ENCODE measurements at regions not wholly inside any gene's neighbourhood (a gene's known extent, or its start where the extent isn't known, plus 50 kb on each side); places are given as distances from the start of the nearest gene placed in this dataset.

GRCh38 chr11:57120192-57120965, 61.4 kb upstream of the LRRC55 start:
- Histone ChIP-seq H3K4me1 (no peaks in the 10 kb centered on the region), H3K27me3 (peaks cover 4% of the 10 kb centered on the region), H3K36me3 (no peaks in the 10 kb centered on the region), H3K4me3 (no peak overlapping the region), H3K27ac (no peak overlapping the region), H3K9me3 (no peaks in the 10 kb centered on the region)
- no peak for TF ChIP-seq CTCF (IDR thresholded peaks at IDR 0.05)
- no peak for TF ChIP-seq EP300 (IDR thresholded peaks at IDR 0.05)
- TF ChIP-seq POLR2A (IDR thresholded peaks at IDR 0.05) = no peak
- TF ChIP-seq POLR2AphosphoS5 (IDR thresholded peaks at IDR 0.05) = no peak
- WGBS = 94% methylated on average over 3 of the region's 3 CpGs
- DNase-seq (ENCODE audit: low spot score in 2 of 2) = no peak

DNA sequence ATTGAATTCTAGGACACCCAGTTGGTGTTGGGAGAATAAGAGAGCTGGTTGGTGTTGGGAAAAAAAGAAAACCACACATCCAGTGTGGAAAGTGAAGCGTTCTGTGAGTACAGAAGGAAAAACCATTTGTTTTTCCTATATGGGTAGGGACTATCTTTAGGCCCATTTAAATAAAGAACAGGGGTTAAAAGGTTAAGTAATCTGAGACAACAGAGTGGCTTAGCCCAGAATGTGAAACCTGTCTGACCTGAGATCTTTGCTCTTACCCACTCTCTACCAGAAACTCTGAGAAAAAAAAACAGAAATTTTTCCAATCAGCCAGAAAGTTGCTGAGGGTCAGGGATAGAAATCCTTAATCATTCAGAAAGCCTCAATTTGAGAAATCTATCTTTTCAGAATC, 59.8 kb upstream of the LRRC55 start:
- Histone ChIP-seq H3K27me3 (peaks cover 4% of the 10 kb centered on the region), H3K9me3 (no peaks in the 10 kb centered on the region), H3K4me3 (no peak overlapping the region), H3K27ac (no peak overlapping the region), H3K4me1 (no peaks in the 10 kb centered on the region), H3K36me3 (no peaks in the 10 kb centered on the region)
- WGBS = 79% methylated on average over 1 of the region's 1 CpG
- no peak for TF ChIP-seq EP300 (IDR thresholded peaks at IDR 0.05)
- no peak for TF ChIP-seq CTCF (IDR thresholded peaks at IDR 0.05)
- no peak for TF ChIP-seq POLR2A (IDR thresholded peaks at IDR 0.05)
- no peak for DNase-seq (ENCODE audit: low spot score in 2 of 2)

- no peaks in the 10 kb centered on the region for H3K9me3 ChIP-seq
- no peak for DNase-seq (ENCODE audit: low spot score in 2 of 2)
- no peaks in the 10 kb centered on the region for H3K36me3 ChIP-seq
- H3K4me1 ChIP-seq = no peaks in the 10 kb centered on the region
- no peak overlapping the region for H3K4me3 ChIP-seq
- H3K27ac ChIP-seq = no peak overlapping the region
- 57% methylated on average over 9 of the region's 9 CpGs for WGBS
- peaks cover 13% of the 10 kb centered on the region for H3K27me3 ChIP-seq
- TF ChIP-seq EP300 (IDR thresholded peaks at IDR 0.05) (no peak), POLR2A (IDR thresholded peaks at IDR 0.05) (no peak), CTCF (IDR thresholded peaks at IDR 0.05) (no peak), POLR2AphosphoS5 (IDR thresholded peaks at IDR 0.05) (no peak)
Measured at GRCh38 chr11:57123590-57123989, 58.2 kb upstream of the LRRC55 start.

GRCh38 chr11:57124505-57124904, 57.2 kb upstream of the LRRC55 start:
- no peaks in the 10 kb centered on the region for H3K4me1 ChIP-seq
- peaks cover 13% of the 10 kb centered on the region for H3K27me3 ChIP-seq
- WGBS = 81% methylated on average over 7 of the region's 7 CpGs
- no peak for DNase-seq (ENCODE audit: low spot score in 2 of 2)
- no peak overlapping the region for H3K4me3 ChIP-seq
- H3K36me3 ChIP-seq = no peaks in the 10 kb centered on the region
- H3K9me3 ChIP-seq = no peaks in the 10 kb centered on the region
- TF ChIP-seq EP300 (IDR thresholded peaks at IDR 0.05) (no peak), CTCF (IDR thresholded peaks at IDR 0.05) (no peak), POLR2A (IDR thresholded peaks at IDR 0.05) (no peak), POLR2AphosphoS5 (IDR thresholded peaks at IDR 0.05) (no peak)
- no peak overlapping the region for H3K27ac ChIP-seq

DNA sequence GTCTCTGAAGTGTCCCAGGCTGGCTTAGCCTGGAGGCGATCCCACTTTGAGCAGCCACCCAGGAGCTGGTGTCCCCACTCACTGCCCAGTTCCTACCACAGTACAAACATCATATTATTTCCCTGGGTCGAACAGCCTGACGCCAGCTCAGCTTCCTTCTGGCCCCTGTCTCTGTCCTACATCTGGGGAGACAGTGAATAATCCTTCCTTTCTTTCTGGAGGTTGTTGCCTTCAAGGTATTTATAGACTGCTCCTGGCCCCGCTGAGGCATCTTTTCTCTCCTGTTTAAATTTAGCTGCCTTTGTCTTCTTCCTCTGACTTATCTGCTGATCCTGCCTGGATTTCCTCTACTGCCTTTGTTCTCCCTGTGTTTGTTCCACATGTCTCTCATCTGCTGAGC, 56.8 kb upstream of the LRRC55 start:
- WGBS = 59% methylated on average over 4 of the region's 4 CpGs

More for the DNA sequence above, 56.8 kb upstream of the LRRC55 start:
- no peaks in the 10 kb centered on the region for H3K4me1 ChIP-seq
- H3K36me3 ChIP-seq = no peaks in the 10 kb centered on the region
- H3K4me3 ChIP-seq = no peak overlapping the region
- H3K9me3 ChIP-seq = no peaks in the 10 kb centered on the region
- no peak for DNase-seq (ENCODE audit: low spot score in 2 of 2)
- no peak for TF ChIP-seq POLR2A (IDR thresholded peaks at IDR 0.05)
- no peak for TF ChIP-seq EP300 (IDR thresholded peaks at IDR 0.05)
- no peak for TF ChIP-seq CTCF (IDR thresholded peaks at IDR 0.05)
- TF ChIP-seq POLR2AphosphoS5 (IDR thresholded peaks at IDR 0.05) = no peak
- no peak overlapping the region for H3K27ac ChIP-seq
- peaks cover 13% of the 10 kb centered on the region for H3K27me3 ChIP-seq

All from suprapubic skin (tissue), 4 donors.